K562 (cell line): ENCODE measurements at regions not wholly inside any gene's neighbourhood (a gene's known extent, or its start where the extent isn't known, plus 50 kb on each side); places are given as distances from the start of the nearest gene placed in this dataset.

Experiments used
- ATAC-seq: fragments of 200-7000 bp; cut with Tn5 transposase; 3 replicates; pipeline ENCODE4 v1.9.1; 2020; ENCODE audit warnings: moderate library complexity
- BruUV-seq: library from RNA; stranded (reverse); fragments of 400-500 nt; replicated peaks from 2 replicates; lab custom pipeline; 2021; lab: Mats Ljungman, UMichigan
- CTCF ChIA-PET: fragments of 300-600 bp; formaldehyde crosslinking; extraction: SDS; loops from one replicate; lab custom pipeline; 2021; ENCODE audit warnings: low intra/inter-chr PET ratio; lab: Yijun Ruan, JAX
- POLR2A ChIA-PET: fragments of 300-600, 350-650 bp; sonication (Branson Sonifier 250); formaldehyde crosslinking; extraction: SDS; loops from one replicate; lab custom pipeline; 2021; ENCODE audit warnings: antibody characterized with exemption, inconsistent platforms; lab: Yijun Ruan, JAX
- DNase-seq, 4 experiments: peaks; one replicate each; pipeline versions ENCODE4 v3.0.0 to v3.0.0-alpha.2; 2011 to 2018; ENCODE audit warnings: low spot score in 3 of 4, mixed read lengths in 3 of 4; ENCODE audit errors: extremely low read depth in 1 of 4
- FAIRE-seq: peaks from 2 replicates; lab custom pipeline; 2011; peaks lifted over from hg19 to GRCh38; lab: Jason Lieb, UNC
- H2AFZ ChIP-seq: 2 replicates; pipeline ENCODE4 v1.6.0; 2011; ENCODE audit warnings: low read depth, low read length, control low read depth, inconsistent platforms
- H3K27ac ChIP-seq: fragments of 200-600 bp; 3 replicates; pipeline ENCODE4 v1.8.0; 2011; ENCODE audit warnings: low read depth, mild to moderate bottlenecking, control low read depth, inconsistent platforms, low read length, moderate library complexity, mixed read lengths; ENCODE audit errors: extremely low read depth
- H3K27me3 ChIP-seq, 2 experiments: fragments of 300-600 bp in 1 of 2; 2 replicates in 1 of 2; 3 replicates in 1 of 2; pipeline versions ENCODE4 v1.6.0 to v1.8.0; 2011; ENCODE audit warnings: inconsistent platforms in 2 of 2, low read length in 2 of 2, mild to moderate bottlenecking in 1 of 2, mixed read lengths in 1 of 2, moderate library complexity in 1 of 2; ENCODE audit not compliant: control insufficient read depth in 2 of 2, insufficient read depth in 2 of 2
- H3K36me3 ChIP-seq: fragments of 300-600 bp; 3 replicates; pipeline ENCODE4 v1.8.0; 2011; ENCODE audit warnings: mild to moderate bottlenecking, low read length, inconsistent platforms; ENCODE audit not compliant: control insufficient read depth, insufficient read depth
- H3K4me1 ChIP-seq, 2 experiments: fragments of 200-600 bp in 1 of 2; replicated peaks in 1 of 2; 2 replicates in 1 of 2; 3 replicates in 1 of 2; pipeline versions ENCODE4 v1.5.1 to v1.8.0; 2011; ENCODE audit warnings: inconsistent platforms in 2 of 2, low read length in 2 of 2, mild to moderate bottlenecking in 1 of 2, mixed read lengths in 1 of 2, moderate library complexity in 1 of 2; ENCODE audit not compliant: control insufficient read depth in 2 of 2, insufficient read depth in 2 of 2
- H3K4me2 ChIP-seq: 2 replicates; pipeline ENCODE4 v1.6.1; 2011; ENCODE audit warnings: low read length, control low read depth, inconsistent platforms, mixed read lengths; ENCODE audit not compliant: insufficient read depth
- H3K4me3 ChIP-seq: fragments of 200-600 bp; sonication (generic), shearing (Covaris generic); 2 replicates; pipeline ENCODE4 v1.5.1; 2016; ENCODE audit warnings: control low read depth, inconsistent platforms
- H3K79me2 ChIP-seq: fragments of 200-600 bp; 3 replicates; pipeline ENCODE4 v1.8.0; 2011; ENCODE audit warnings: low read length, inconsistent platforms; ENCODE audit not compliant: control insufficient read depth, insufficient read depth
- H3K9ac ChIP-seq, 2 experiments: 2 replicates each; pipeline versions ENCODE4 v1.6.0 to v1.6.1; 2011; ENCODE audit warnings: low read depth in 2 of 2, low read length in 2 of 2, control low read depth in 1 of 2, inconsistent platforms in 1 of 2, mild to moderate bottlenecking in 1 of 2, mixed read lengths in 1 of 2; ENCODE audit not compliant: insufficient read depth in 1 of 2
- H3K9me1 ChIP-seq: one replicate; pipeline ENCODE4 v1.6.0; 2011; ENCODE audit warnings: inconsistent platforms, mild to moderate bottlenecking, low read length, moderate library complexity; ENCODE audit not compliant: control insufficient read depth, insufficient read depth
- H3K9me3 ChIP-seq: replicated peaks from 2 replicates; pipeline ENCODE4 v1.5.1; 2011; ENCODE audit warnings: low read depth, low read length, inconsistent platforms; ENCODE audit not compliant: control insufficient read depth, insufficient read depth
- H4K20me1 ChIP-seq: replicated peaks from 2 replicates; pipeline ENCODE4 v1.6.1; 2011; ENCODE audit warnings: low read length, inconsistent platforms, mixed read lengths; ENCODE audit not compliant: control insufficient read depth, insufficient read depth
- BCOR ChIP-seq: fragments of 450-650 bp; IDR thresholded peaks from 2 replicates; pipeline ENCODE4 v1.6.1; 2016
- CBFA2T2 ChIP-seq: fragments of 450-650 bp; conservative IDR thresholded peaks from 2 replicates; pipeline ENCODE4 v1.6.1; 2017; ENCODE audit warnings: mild to moderate bottlenecking
- CBX8 ChIP-seq: fragments of 200-600 bp; sonication (generic); IDR thresholded peaks from 2 replicates; pipeline ENCODE4 v1.6.1; 2012; ENCODE audit warnings: borderline replicate concordance, mixed run types, low read depth, mild to moderate bottlenecking, moderate library complexity, mixed read lengths, low read length, control low read depth, inconsistent platforms; ENCODE audit not compliant: poor library complexity, severe bottlenecking; ENCODE audit errors: extremely low read depth
- CHCHD3 ChIP-seq: fragments of 250-450 bp; sonication (Bioruptor Pico); IDR thresholded peaks from 2 replicates; pipeline ENCODE4 v2.1.2; 2022; ENCODE audit warnings: mild to moderate bottlenecking
- CTCF ChIP-seq, 3 experiments: IDR thresholded peaks in 2 of 3; conservative IDR thresholded peaks in 1 of 3; 2 replicates each; pipeline ENCODE4 v1.5.1; 2011 to 2012; ENCODE audit warnings: low read length in 3 of 3, mild to moderate bottlenecking in 3 of 3, control low read depth in 2 of 3, improper control_type of control experiment in 1 of 3, inconsistent platforms in 1 of 3, low read depth in 1 of 3, mixed read lengths in 1 of 3, moderate library complexity in 1 of 3; ENCODE audit not compliant: insufficient read depth in 2 of 3
- HMG20B ChIP-seq: fragments of 250-450 bp; sonication (Bioruptor Pico); IDR thresholded peaks from 2 replicates; pipeline ENCODE4 v1.5.0; 2021; ENCODE audit warnings: mild to moderate bottlenecking
- RAD21 ChIP-seq, 2 experiments: fragments of 250-450 bp in 1 of 2; fragments of 450-650 bp in 1 of 2; sonication (Bioruptor Pico) in 1 of 2; formaldehyde crosslinking in 1 of 2; IDR thresholded peaks in 1 of 2; conservative IDR thresholded peaks in 1 of 2; 2 replicates each; pipeline versions ENCODE4 v1.4.0 to v1.8.0; 2020 to 2022; ENCODE audit warnings: mild to moderate bottlenecking in 2 of 2, moderate library complexity in 1 of 2
- SREBF2 ChIP-seq: sonication (generic); formaldehyde crosslinking; IDR thresholded peaks from 2 replicates; pipeline ENCODE4 v1.4.0; 2020; ENCODE audit warnings: mild to moderate bottlenecking, missing genetic modification reagents
- TAF7 ChIP-seq: fragments of 450-650 bp; IDR thresholded peaks from 2 replicates; pipeline ENCODE4 v1.6.1; 2016; ENCODE audit warnings: missing genetic modification characterization, missing compliant biosample characterization
- TEAD2 ChIP-seq: fragments of 450-650 bp; IDR thresholded peaks from 2 replicates; pipeline ENCODE4 v1.6.1; 2016; ENCODE audit warnings: missing genetic modification characterization, control low read depth, missing compliant biosample characterization
- TGIF2 ChIP-seq: sonication (generic); formaldehyde crosslinking; IDR thresholded peaks from 2 replicates; pipeline ENCODE4 v1.8.1; 2022; ENCODE audit warnings: mild to moderate bottlenecking, missing genetic modification reagents, moderate library complexity
- ZBTB33 ChIP-seq: sonication (generic); formaldehyde crosslinking; IDR thresholded peaks from 2 replicates; pipeline ENCODE4 v1.8.1; 2023; ENCODE audit warnings: mild to moderate bottlenecking, missing genetic modification reagents
- ZNF134 ChIP-seq: fragments of 250-450 bp; sonication (Bioruptor Pico); conservative IDR thresholded peaks from 2 replicates; pipeline ENCODE4 v1.4.0; 2020
- ZNF197 ChIP-seq: fragments of 200-800 bp; sonication (Bioruptor generic); IDR thresholded peaks from 2 replicates; pipeline ENCODE4 v1.6.1; 2016; ENCODE audit warnings: low read depth, missing genetic modification characterization, missing compliant biosample characterization
- WGBS: fragments of 100-300 bp; shearing (Covaris generic); methylation state at CpG from one replicate; pipeline ENCODE4 v1.1.6; 2016; ENCODE audit warnings: low coverage, mixed read lengths; ENCODE audit not compliant: insufficient coverage; ENCODE audit errors: missing lambda C conversion rate; 5-methylcytosine and 5-hydroxymethylcytosine counted together
- in situ Hi-C: fragments of 300-500 bp; cut with MboI; formaldehyde crosslinking; loops from 4 replicates; pipeline ENCODE4 v1.15.0; 2018; ENCODE audit warnings: inconsistent platforms, mixed read lengths
- intact Hi-C: fragments of 100-400 bp; cut with micrococcal nuclease; formaldehyde crosslinking; loops from 2 replicates; pipeline ENCODE4 v1.14.2; 2022

GRCh38 chr12:4115570-4115969 lies 158.0 kb upstream of the CCND2 start:
- no peak overlapping the region for H3K27ac ChIP-seq
- in situ Hi-C loops (no loop called here), intact Hi-C loops (no loop called here)
- no peak overlapping the region for H3K4me2 ChIP-seq
- CTCF ChIA-PET = interaction anchor here (0.6 kb wide), 1 partner anchor 120 kb away, joined by 3 read pairs; no protein-coding TSS in a partner anchor
- DNase-seq (no peak), ATAC-seq (peak; percentile 61; the same call in 2 of the 3 replicates), FAIRE-seq (no peak)
- H3K4me1 ChIP-seq = no peaks in the 10 kb centered on the region; a peak in 1 of 5 replicates
- no TSS peak for BruUV-seq
- H3K4me3 ChIP-seq = no peak overlapping the region
- H2AFZ ChIP-seq = no peak overlapping the region
- H3K36me3 ChIP-seq = no peaks in the 10 kb centered on the region
- no peak overlapping the region for H3K9ac ChIP-seq
- no peaks in the 10 kb centered on the region for H4K20me1 ChIP-seq
- no peaks in the 10 kb centered on the region for H3K9me1 ChIP-seq
- H3K27me3 ChIP-seq = peaks cover 3 to 50% of the 10 kb centered on the region in 2 experiments; a peak in 3 of 5 replicates
- H3K9me3 ChIP-seq = no peaks in the 10 kb centered on the region
- no peaks in the 10 kb centered on the region for H3K79me2 ChIP-seq
- POLR2A ChIA-PET = interaction anchor here (1.0 kb wide), 1 partner anchor 156 kb away, joined by 4 read pairs; no protein-coding TSS in a partner anchor
- WGBS = 8% methylated on average over 10 of the region's 10 CpGs
- TF ChIP-seq CHCHD3 (CRISPR knock-in tag) (no peak), SREBF2 (CRISPR knock-in tag) (no peak), TGIF2 (CRISPR knock-in tag) (no peak), CBFA2T2 (no peak), ZNF134 (CRISPR knock-in tag) (no peak), ZNF197 (CRISPR knock-in tag) (no peak), TAF7 (tag) (no peak), BCOR (no peak), ZBTB33 (CRISPR knock-in tag) (peak; percentile 76; the same call in 1 of the 2 replicates), CTCF (IDR thresholded peaks at IDR 0.05 in 2 of 3, conservative IDR thresholded peaks at IDR 0.05 in 1 of 3; ENCODE audit: insufficient read depth in 2 of 3, low read depth in 1 of 3, low read length in 3 of 3) (peak; percentile 8 to 20 (median 17); a peak in 1 of 6 replicates), HMG20B (CRISPR knock-in tag) (no peak), CBX8 (no peak), RAD21 (CRISPR knock-in tag; conservative IDR thresholded peaks at IDR 0.05 in 1 of 2, IDR thresholded peaks at IDR 0.05 in 1 of 2) (0 out of 4 replicates have a peak, but pooled peaks of 1 of the 2 experiments have one; percentile 15), TEAD2 (tag) (no peak)
